GM12873 (cell line): ENCODE measurements at regions not wholly inside any gene's neighbourhood (a gene's known extent, or its start where the extent isn't known, plus 50 kb on each side); places are given as distances from the start of the nearest gene placed in this dataset.

Experiments
- TF ChIP-seq, protein P1 (sequence below): IDR thresholded peaks from 2 replicates; pipeline ENCODE4 v1.5.1; 2012; ENCODE audit warnings: low read depth, mild to moderate bottlenecking, moderate library complexity, low read length, control low read depth; ENCODE audit not compliant: insufficient read depth; ENCODE audit errors: missing control alignments

GRCh38 chr7:81648716-81649115 lies 121.1 kb downstream of the HGF start:
- TF ChIP-seq, protein P1, sequence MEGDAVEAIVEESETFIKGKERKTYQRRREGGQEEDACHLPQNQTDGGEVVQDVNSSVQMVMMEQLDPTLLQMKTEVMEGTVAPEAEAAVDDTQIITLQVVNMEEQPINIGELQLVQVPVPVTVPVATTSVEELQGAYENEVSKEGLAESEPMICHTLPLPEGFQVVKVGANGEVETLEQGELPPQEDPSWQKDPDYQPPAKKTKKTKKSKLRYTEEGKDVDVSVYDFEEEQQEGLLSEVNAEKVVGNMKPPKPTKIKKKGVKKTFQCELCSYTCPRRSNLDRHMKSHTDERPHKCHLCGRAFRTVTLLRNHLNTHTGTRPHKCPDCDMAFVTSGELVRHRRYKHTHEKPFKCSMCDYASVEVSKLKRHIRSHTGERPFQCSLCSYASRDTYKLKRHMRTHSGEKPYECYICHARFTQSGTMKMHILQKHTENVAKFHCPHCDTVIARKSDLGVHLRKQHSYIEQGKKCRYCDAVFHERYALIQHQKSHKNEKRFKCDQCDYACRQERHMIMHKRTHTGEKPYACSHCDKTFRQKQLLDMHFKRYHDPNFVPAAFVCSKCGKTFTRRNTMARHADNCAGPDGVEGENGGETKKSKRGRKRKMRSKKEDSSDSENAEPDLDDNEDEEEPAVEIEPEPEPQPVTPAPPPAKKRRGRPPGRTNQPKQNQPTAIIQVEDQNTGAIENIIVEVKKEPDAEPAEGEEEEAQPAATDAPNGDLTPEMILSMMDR: no peak

GRCh38 chr7:81645435-81645834 lies 124.4 kb downstream of the HGF start:
- TF ChIP-seq, protein P1: no peak

- TF ChIP-seq, protein P1: no peak
Measured at GRCh38 chr7:81641873-81642272, 128.0 kb downstream of the HGF start.

GRCh38 chr7:81638198-81638597 lies 131.6 kb downstream of the HGF start:
- TF ChIP-seq, protein P1: no peak

DNA sequence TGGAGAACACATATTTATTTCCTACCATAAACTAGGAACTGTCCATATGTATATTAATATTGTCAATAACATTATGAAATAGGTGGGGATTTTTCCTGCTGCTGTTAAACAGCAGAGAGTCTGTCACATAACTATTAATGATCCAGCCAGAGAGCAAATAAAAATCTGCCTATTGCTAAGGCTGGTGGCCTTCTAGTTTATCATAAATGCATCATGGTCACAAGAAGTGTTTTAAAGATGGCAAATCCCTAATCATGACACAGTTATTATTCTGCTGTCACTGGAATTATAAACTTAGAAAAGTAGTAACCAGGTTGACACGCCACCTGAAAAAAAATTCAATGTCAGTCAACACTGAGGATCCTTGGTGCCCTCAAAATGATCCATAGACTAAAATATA lies 132.3 kb downstream of the HGF start:
- TF ChIP-seq, protein P1: no peak

- TF ChIP-seq, protein P1: no peak
Measured at GRCh38 chr7:81632418-81632817, 137.4 kb downstream of the HGF start.

GRCh38 chr7:81630600-81630999 lies 139.2 kb downstream of the HGF start:
- TF ChIP-seq, protein P1: no peak
